Activated CD4-positive, alpha-beta memory T cell treated with anti-CD3 and anti-CD28 coated beads, Interleukin-2, amount 10 ng/mL, durations not matched to agents 7 days and 5 days (primary cell): ENCODE measurements at regions not wholly inside any gene's neighbourhood (a gene's known extent, or its start where the extent isn't known, plus 50 kb on each side); places are given as distances from the start of the nearest gene placed in this dataset.

Experiments used
- CTCF ChIA-PET: fragments of 350-600 bp; sonication (Branson Sonifier 250); formaldehyde crosslinking; loops from one replicate; lab custom pipeline; 2021; ENCODE audit warnings: antibody characterized with exemption, inconsistent platforms; lab: Charles Lee
- POLR2A ChIA-PET: fragments of 350-600 bp; sonication (Branson Sonifier 250); formaldehyde crosslinking; loops from one replicate; lab custom pipeline; 2021; ENCODE audit warnings: antibody characterized with exemption; lab: Charles Lee
- DNase-seq: peaks from one replicate; pipeline ENCODE4 v3.0.0-alpha.2; 2020
- H3K27ac Mint-ChIP-seq: one replicate; pipeline ENCODE4 v1.8.0; 2021; ENCODE audit warnings: mild to moderate bottlenecking, mixed read lengths
- H3K27me3 Mint-ChIP-seq: one replicate; pipeline ENCODE4 v1.8.0; 2021; ENCODE audit warnings: mixed read lengths
- H3K36me3 Mint-ChIP-seq: one replicate; pipeline ENCODE4 v1.8.0; 2021; ENCODE audit warnings: low read depth, mixed read lengths
- H3K4me1 Mint-ChIP-seq: one replicate; pipeline ENCODE4 v1.8.0; 2021; ENCODE audit warnings: mixed read lengths
- H3K4me3 Mint-ChIP-seq: one replicate; pipeline ENCODE4 v1.8.0; 2021; ENCODE audit warnings: mild to moderate bottlenecking, mixed read lengths
- H3K9me3 Mint-ChIP-seq: one replicate; pipeline ENCODE4 v1.8.0; 2021; ENCODE audit warnings: mixed read lengths

DNA sequence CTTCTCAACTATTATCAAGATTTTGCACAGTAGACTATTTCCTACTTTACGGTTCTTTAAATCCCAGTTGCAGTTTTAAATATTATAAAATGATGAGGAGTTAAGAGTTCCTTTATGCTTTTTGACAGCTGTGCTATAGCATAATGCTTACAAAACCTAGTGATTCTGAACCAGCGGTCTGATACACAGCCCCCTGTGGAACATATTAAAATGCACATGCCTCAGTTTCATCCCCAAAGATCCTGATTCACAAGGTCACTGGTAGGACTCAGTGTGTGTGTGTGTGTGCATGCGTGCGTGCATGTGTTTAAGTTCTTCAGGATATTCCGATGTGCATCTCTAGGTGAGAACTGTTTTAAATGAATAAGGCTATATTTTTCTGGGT is 330.1 kb upstream of the TPM1 start:
- Mint-ChIP-seq H3K27ac (no peak overlapping the region), H3K27me3 (no peaks in the 10 kb centered on the region), H3K36me3 (no peaks in the 10 kb centered on the region), H3K4me3 (no peak overlapping the region), H3K4me1 (no peaks in the 10 kb centered on the region), H3K9me3 (no peaks in the 10 kb centered on the region)
- CTCF ChIA-PET, result no interaction called here
- DNase-seq, result no peak
- POLR2A ChIA-PET, result no interaction called here

GRCh38 chr15:62715946-62716345 is 326.6 kb upstream of the TPM1 start:
- H3K4me1 Mint-ChIP-seq, result no peaks in the 10 kb centered on the region

DNA sequence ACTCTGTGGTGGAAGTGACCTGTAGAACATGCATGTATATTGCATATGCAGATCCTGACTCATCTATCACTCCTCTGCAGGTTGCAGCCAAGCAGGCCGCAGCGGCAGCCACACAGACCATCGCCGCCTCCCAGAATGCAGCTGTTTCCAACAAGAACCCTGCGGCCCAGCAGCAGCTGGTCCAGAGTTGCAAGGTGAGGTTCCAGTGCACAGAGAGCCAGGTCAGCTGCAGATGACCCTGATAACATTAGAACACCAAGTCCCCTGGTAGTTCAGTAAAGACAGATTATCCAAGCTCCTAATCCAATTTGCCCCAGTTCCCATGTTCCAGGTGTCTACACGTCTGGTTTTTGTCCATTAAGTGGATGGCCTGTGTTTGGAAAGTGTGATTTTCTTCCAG is 325.1 kb upstream of the TPM1 start:
- H3K9me3 Mint-ChIP-seq, result no peaks in the 10 kb centered on the region
- no peak for DNase-seq
- H3K27me3 Mint-ChIP-seq, result no peaks in the 10 kb centered on the region
- no peak overlapping the region for H3K27ac Mint-ChIP-seq
- H3K4me3 Mint-ChIP-seq, result no peak overlapping the region
- no peaks in the 10 kb centered on the region for H3K36me3 Mint-ChIP-seq
- ChIA-PET CTCF (no interaction called here), POLR2A (no interaction called here)
- no peaks in the 10 kb centered on the region for H3K4me1 Mint-ChIP-seq

More at GRCh38 chr15:62715946-62716345, 326.6 kb upstream of the TPM1 start:
- no peak overlapping the region for H3K27ac Mint-ChIP-seq
- H3K27me3 Mint-ChIP-seq, result no peaks in the 10 kb centered on the region
- no peak for DNase-seq
- POLR2A ChIA-PET, result no interaction called here
- no peaks in the 10 kb centered on the region for H3K9me3 Mint-ChIP-seq
- no peak overlapping the region for H3K4me3 Mint-ChIP-seq
- H3K36me3 Mint-ChIP-seq, result no peaks in the 10 kb centered on the region
- CTCF ChIA-PET, result no interaction called here

- POLR2A ChIA-PET, result no interaction called here
- DNase-seq, result no peak
- H3K27me3 Mint-ChIP-seq, result no peaks in the 10 kb centered on the region
- H3K36me3 Mint-ChIP-seq, result no peaks in the 10 kb centered on the region
- no peak overlapping the region for H3K4me3 Mint-ChIP-seq
- no peaks in the 10 kb centered on the region for H3K4me1 Mint-ChIP-seq
- H3K9me3 Mint-ChIP-seq, result no peaks in the 10 kb centered on the region
- CTCF ChIA-PET, result no interaction called here
- H3K27ac Mint-ChIP-seq, result no peak overlapping the region
These were observed 323.2 kb upstream of the TPM1 start for GRCh38 chr15:62719316-62719715.

DNA sequence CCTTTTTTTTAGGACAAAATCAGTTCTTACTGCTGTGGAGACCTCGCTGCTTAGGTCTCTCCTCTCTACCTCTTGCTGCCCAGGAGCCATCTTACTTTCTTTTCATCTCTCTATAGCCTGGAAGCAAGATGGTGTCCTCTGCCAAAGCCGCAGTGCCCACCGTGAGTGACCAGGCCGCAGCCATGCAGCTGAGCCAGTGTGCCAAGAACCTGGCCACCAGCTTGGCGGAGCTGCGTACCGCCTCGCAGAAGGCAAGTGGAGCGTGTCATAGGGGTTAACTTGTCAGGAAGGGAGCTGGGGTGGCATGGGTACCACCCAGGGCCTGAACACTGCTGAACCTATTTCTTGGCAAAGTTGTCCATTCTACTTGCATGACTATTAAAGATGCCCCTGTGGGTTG is 320.3 kb upstream of the TPM1 start:
- no peaks in the 10 kb centered on the region for H3K36me3 Mint-ChIP-seq
- ChIA-PET POLR2A (no interaction called here), CTCF (no interaction called here)
- no peak overlapping the region for H3K27ac Mint-ChIP-seq
- H3K4me3 Mint-ChIP-seq, result no peak overlapping the region
- H3K27me3 Mint-ChIP-seq, result no peaks in the 10 kb centered on the region
- no peaks in the 10 kb centered on the region for H3K9me3 Mint-ChIP-seq
- no peak for DNase-seq
- H3K4me1 Mint-ChIP-seq, result no peaks in the 10 kb centered on the region

GRCh38 chr15:62726461-62726860 is 316.1 kb upstream of the TPM1 start:
- no peak for DNase-seq
- Mint-ChIP-seq H3K27me3 (peaks cover 16% of the 10 kb centered on the region), H3K27ac (no peak overlapping the region), H3K4me3 (no peak overlapping the region), H3K36me3 (no peaks in the 10 kb centered on the region), H3K4me1 (no peaks in the 10 kb centered on the region), H3K9me3 (no peaks in the 10 kb centered on the region)
- POLR2A ChIA-PET, result no interaction called here
- CTCF ChIA-PET, result no interaction called here

DNA sequence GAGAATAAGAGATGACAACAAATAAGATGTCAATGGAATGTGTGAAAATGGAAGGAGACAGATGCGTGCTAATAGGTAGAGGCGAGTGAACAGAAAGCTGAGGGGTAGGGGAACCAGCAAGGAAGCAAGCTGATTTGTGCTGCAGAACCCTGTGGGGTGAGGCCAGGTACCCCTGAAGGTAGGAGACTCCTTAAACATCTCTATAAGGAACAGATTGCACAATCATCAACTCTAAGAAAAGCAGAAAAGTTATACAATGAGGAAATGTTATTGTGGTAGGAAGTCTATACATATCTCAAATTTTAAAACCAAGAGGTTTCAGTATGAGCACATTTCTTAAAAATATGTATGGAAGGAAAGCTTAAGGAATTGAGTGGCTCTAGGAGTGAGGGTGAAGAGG is 315.0 kb upstream of the TPM1 start:
- Mint-ChIP-seq H3K36me3 (no peaks in the 10 kb centered on the region), H3K27me3 (peaks cover 21% of the 10 kb centered on the region), H3K4me1 (no peaks in the 10 kb centered on the region), H3K4me3 (no peak overlapping the region), H3K27ac (no peak overlapping the region), H3K9me3 (no peaks in the 10 kb centered on the region)
- CTCF ChIA-PET, result interaction anchor here (1.2 kb wide), 1 partner anchor 11 kb away, joined by 5 read pairs; no protein-coding TSS in a partner anchor
- no peak for DNase-seq
- POLR2A ChIA-PET, result no interaction called here

DNA sequence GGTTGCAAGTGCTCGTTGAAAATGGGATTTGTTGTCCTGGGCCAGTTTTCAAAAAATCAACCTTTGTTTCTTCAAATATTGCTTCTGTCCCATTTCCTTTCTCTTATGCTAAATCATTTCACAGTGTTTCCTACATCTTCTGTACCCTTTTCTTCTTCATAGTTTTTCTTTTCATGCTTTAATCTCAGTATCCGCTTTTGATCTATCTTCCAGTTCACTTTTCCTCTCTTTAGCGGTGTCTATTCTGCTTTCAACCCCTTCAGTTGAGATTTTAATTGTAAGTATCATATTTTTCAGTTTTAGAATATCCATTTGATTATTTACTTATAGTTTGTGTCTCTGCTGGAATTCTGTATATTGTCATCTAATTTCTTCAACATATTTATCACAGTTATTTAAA is 311.7 kb upstream of the TPM1 start:
- H3K4me3 Mint-ChIP-seq, result no peak overlapping the region
- H3K27me3 Mint-ChIP-seq, result peaks cover 26% of the 10 kb centered on the region
- no peaks in the 10 kb centered on the region for H3K9me3 Mint-ChIP-seq
- DNase-seq, result no peak
- ChIA-PET CTCF (no interaction called here), POLR2A (no interaction called here)
- H3K36me3 Mint-ChIP-seq, result no peaks in the 10 kb centered on the region
- H3K4me1 Mint-ChIP-seq, result no peaks in the 10 kb centered on the region
- H3K27ac Mint-ChIP-seq, result no peak overlapping the region

DNA sequence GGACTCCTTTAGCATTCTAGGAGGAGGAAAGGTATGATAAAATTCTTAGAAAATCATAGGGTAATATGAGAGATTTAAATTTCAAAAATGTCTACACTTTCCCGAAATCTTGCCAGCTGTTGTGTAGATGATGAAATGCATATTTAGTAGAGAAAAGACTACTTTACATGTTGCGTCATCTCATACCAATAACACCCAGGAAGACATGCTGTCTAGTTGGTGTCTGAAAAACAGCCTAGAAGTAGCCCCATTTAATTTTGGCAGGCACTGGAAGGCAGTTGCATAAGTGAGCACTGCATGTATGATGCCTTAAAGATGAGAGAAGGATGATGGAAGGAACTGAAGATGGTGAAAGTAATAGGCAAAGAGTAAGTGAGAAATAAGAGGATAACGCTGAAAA is 310.5 kb upstream of the TPM1 start:
- no peaks in the 10 kb centered on the region for H3K4me1 Mint-ChIP-seq

DNA sequence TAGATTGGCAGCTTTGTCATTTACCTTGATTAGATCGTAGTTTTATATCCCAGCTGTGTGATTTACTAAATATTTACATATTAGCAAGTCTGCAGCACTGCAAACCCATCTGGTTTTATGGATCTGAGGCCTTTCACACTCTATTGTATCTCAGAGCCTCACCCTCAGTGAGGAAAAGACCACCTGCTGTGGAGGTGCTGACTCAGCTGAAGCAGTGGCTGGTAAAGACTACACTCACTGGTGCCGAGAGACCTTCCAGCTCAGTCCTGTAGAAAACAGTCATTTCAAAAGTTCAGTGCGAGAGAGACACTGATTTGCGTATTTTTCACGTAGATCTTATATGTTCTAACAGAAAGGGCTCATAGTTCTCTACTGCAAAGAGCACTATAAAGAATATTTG is 307.8 kb upstream of the TPM1 start:
- Mint-ChIP-seq H3K36me3 (no peaks in the 10 kb centered on the region), H3K27ac (no peak overlapping the region), H3K4me1 (no peaks in the 10 kb centered on the region), H3K4me3 (no peak overlapping the region), H3K27me3 (peaks cover 20% of the 10 kb centered on the region), H3K9me3 (no peaks in the 10 kb centered on the region)
- ChIA-PET POLR2A (no interaction called here), CTCF (interaction anchor here (1.1 kb wide), 1 partner anchor 12 kb away, joined by 3 read pairs; no protein-coding TSS in a partner anchor)
- no peak for DNase-seq

More for the DNA sequence above, 310.5 kb upstream of the TPM1 start:
- Mint-ChIP-seq H3K27me3 (peaks cover 26% of the 10 kb centered on the region), H3K9me3 (no peaks in the 10 kb centered on the region), H3K4me3 (no peak overlapping the region), H3K27ac (no peak overlapping the region), H3K36me3 (no peaks in the 10 kb centered on the region)
- CTCF ChIA-PET, result no interaction called here
- POLR2A ChIA-PET, result no interaction called here
- no peak for DNase-seq

DNA sequence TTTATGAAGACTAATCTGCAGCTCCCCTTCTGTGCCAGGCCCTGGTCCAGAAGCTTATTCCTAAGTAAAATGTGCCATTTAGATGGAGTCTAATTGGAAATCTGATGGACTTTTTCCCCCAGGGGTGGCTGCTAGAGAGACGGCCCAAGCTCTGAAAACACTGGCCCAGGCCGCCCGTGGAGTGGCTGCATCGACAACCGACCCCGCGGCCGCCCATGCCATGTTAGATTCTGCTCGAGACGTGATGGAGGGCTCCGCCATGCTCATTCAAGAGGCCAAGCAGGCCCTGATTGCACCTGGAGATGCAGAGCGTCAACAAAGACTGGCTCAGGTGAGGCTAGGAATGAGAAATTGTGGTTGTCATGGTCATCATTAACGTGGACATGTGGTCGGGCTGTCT is 305.8 kb upstream of the TPM1 start:
- no peak overlapping the region for H3K4me3 Mint-ChIP-seq
- POLR2A ChIA-PET, result no interaction called here
- H3K4me1 Mint-ChIP-seq, result no peaks in the 10 kb centered on the region
- no peak overlapping the region for H3K27ac Mint-ChIP-seq
- H3K9me3 Mint-ChIP-seq, result no peaks in the 10 kb centered on the region
- H3K27me3 Mint-ChIP-seq, result peaks cover 9% of the 10 kb centered on the region
- CTCF ChIA-PET, result no interaction called here
- no peaks in the 10 kb centered on the region for H3K36me3 Mint-ChIP-seq
- no peak for DNase-seq

DNA sequence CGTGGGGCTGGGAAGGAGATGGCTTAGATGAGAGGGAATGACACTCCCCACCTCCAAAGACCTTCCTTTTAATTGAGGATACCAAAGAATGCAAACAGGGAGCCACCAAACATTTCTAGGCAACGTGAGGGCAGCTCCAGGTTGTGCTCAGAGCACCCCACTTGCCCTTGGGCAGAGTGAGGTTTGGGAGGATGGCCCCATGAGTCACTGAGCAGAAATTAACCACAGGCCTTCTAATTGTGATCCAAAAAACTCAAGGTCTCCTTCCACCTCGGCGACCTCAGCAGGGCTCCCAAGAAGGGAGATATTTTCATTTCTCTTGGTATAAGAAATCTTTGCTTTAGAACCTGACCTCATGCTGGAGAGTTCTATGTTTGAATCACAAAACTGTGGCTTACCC is 305.0 kb upstream of the TPM1 start:
- H3K9me3 Mint-ChIP-seq, result no peaks in the 10 kb centered on the region
- peaks cover 4% of the 10 kb centered on the region for H3K27me3 Mint-ChIP-seq
- no peaks in the 10 kb centered on the region for H3K4me1 Mint-ChIP-seq
- H3K27ac Mint-ChIP-seq, result no peak overlapping the region
- no peak for DNase-seq
- H3K4me3 Mint-ChIP-seq, result no peak overlapping the region
- H3K36me3 Mint-ChIP-seq, result no peaks in the 10 kb centered on the region
- ChIA-PET CTCF (no interaction called here), POLR2A (no interaction called here)

GRCh38 chr15:62739082-62739481 is 303.5 kb upstream of the TPM1 start:
- Mint-ChIP-seq H3K4me3 (no peak overlapping the region), H3K9me3 (no peaks in the 10 kb centered on the region), H3K27ac (no peak overlapping the region), H3K36me3 (no peaks in the 10 kb centered on the region), H3K4me1 (no peaks in the 10 kb centered on the region), H3K27me3 (peaks cover 1% of the 10 kb centered on the region)
- ChIA-PET POLR2A (no interaction called here), CTCF (interaction anchor here (1.2 kb wide), 1 partner anchor 11 kb away, joined by 5 read pairs; no protein-coding TSS in a partner anchor)
- no peak for DNase-seq

- H3K36me3 Mint-ChIP-seq, result no peaks in the 10 kb centered on the region
- CTCF ChIA-PET, result interaction anchor here (0.9 to 1.2 kb wide), 4 partner anchors 8 to 568 kb away, joined by 3 to 5 read pairs (median 4); no protein-coding TSS in a partner anchor
- POLR2A ChIA-PET, result no interaction called here
These were observed 303.0 kb upstream of the TPM1 start for GRCh38 chr15:62739507-62739906.

More at GRCh38 chr15:62739507-62739906, 303.0 kb upstream of the TPM1 start:
- Mint-ChIP-seq H3K27me3 (no peaks in the 10 kb centered on the region), H3K27ac (no peak overlapping the region), H3K4me3 (no peak overlapping the region), H3K4me1 (no peaks in the 10 kb centered on the region), H3K9me3 (no peaks in the 10 kb centered on the region)
- DNase-seq, result no peak
